CMK (cell line): ENCODE measurements at regions not wholly inside any gene's neighbourhood (a gene's known extent, or its start where the extent isn't known, plus 50 kb on each side); places are given as distances from the start of the nearest gene placed in this dataset.
"Not testable (repeated sequence)": the region's sequence is repeated elsewhere in the genome, so short reads cannot be mapped to it uniquely, and the experiment has no call there.

Experiments
- DNase-seq: peaks from one replicate; pipeline ENCODE4 v3.0.0-alpha.2; 2010; ENCODE audit warnings: low read depth

GRCh38 chr9:99488131-99489059 lies 266.3 kb downstream of the SEC61B start:
- no peak for DNase-seq

- DNase-seq = no peak
Measured at GRCh38 chr9:99489060-99489413, 267.0 kb downstream of the SEC61B start.

- no peak for DNase-seq
Measured at GRCh38 chr9:99490729-99491128, 268.6 kb downstream of the SEC61B start.

GRCh38 chr9:99491408-99492158 lies 269.5 kb downstream of the SEC61B start:
- no peak for DNase-seq

- no peak for DNase-seq
Measured at GRCh38 chr9:99497641-99498040, 275.6 kb downstream of the SEC61B start.

- not testable (repeated sequence) for DNase-seq
Measured at GRCh38 chr9:99498979-99499378, 276.9 kb downstream of the SEC61B start.

GRCh38 chr9:99505936-99506335 lies 283.9 kb downstream of the SEC61B start:
- no peak for DNase-seq

GRCh38 chr9:99506747-99507348 lies 284.8 kb downstream of the SEC61B start:
- DNase-seq = no peak

GRCh38 chr9:99509065-99509745 lies 287.1 kb downstream of the SEC61B start:
- no peak for DNase-seq

GRCh38 chr9:99509900-99510535 lies 287.9 kb downstream of the SEC61B start:
- no peak for DNase-seq

GRCh38 chr9:99511723-99512122 lies 289.6 kb downstream of the SEC61B start:
- DNase-seq = no peak

GRCh38 chr9:99513441-99514112 lies 291.5 kb downstream of the SEC61B start:
- no peak for DNase-seq

- no peak for DNase-seq
Measured at GRCh38 chr9:99515093-99515492, 293.0 kb downstream of the SEC61B start.

GRCh38 chr9:99515895-99516656 lies 294.0 kb downstream of the SEC61B start:
- DNase-seq = no peak

- DNase-seq = no peak
Measured at GRCh38 chr9:99516657-99517049, 294.6 kb downstream of the SEC61B start.

GRCh38 chr9:99523838-99524237 lies 297.8 kb upstream of the NR4A3 start:
- no peak for DNase-seq

GRCh38 chr9:99531313-99531712 lies 290.4 kb upstream of the NR4A3 start:
- no peak for DNase-seq

GRCh38 chr9:99533421-99533820 lies 288.3 kb upstream of the NR4A3 start:
- no peak for DNase-seq

- no peak for DNase-seq
Measured at GRCh38 chr9:99537996-99538395, 283.7 kb upstream of the NR4A3 start.

GRCh38 chr9:99544526-99544925 lies 277.2 kb upstream of the NR4A3 start:
- no peak for DNase-seq
